DOHH2 (cell line): ENCODE measurements at regions not wholly inside any gene's neighbourhood (a gene's known extent, or its start where the extent isn't known, plus 50 kb on each side); places are given as distances from the start of the nearest gene placed in this dataset.

Experiments used
- H3F3A ChIP-seq: fragments of 200-600 bp; sonication (generic), shearing (Covaris generic); 2 replicates; pipeline ENCODE4 v1.6.0; 2016; ENCODE audit warnings: antibody characterized with exemption, mild to moderate bottlenecking; ENCODE audit not compliant: control insufficient read depth, insufficient read depth
- H3K27ac ChIP-seq: fragments of 200-600 bp; sonication (generic); 2 replicates; pipeline ENCODE4 v1.5.1; 2014; ENCODE audit warnings: low read depth, mild to moderate bottlenecking, low read length, moderate library complexity
- H3K27me3 ChIP-seq: fragments of 200-600 bp; sonication (generic); 2 replicates; pipeline ENCODE4 v1.6.1; 2014; ENCODE audit warnings: mild to moderate bottlenecking, low read length, mixed read lengths; ENCODE audit not compliant: control insufficient read depth
- H3K36me3 ChIP-seq: fragments of 200-600 bp; sonication (generic); 2 replicates; pipeline ENCODE4 v1.6.1; 2014; ENCODE audit warnings: mild to moderate bottlenecking, low read length, moderate library complexity, mixed read lengths; ENCODE audit not compliant: control insufficient read depth
- H3K4me1 ChIP-seq: fragments of 200-600 bp; sonication (generic); 2 replicates; pipeline ENCODE4 v1.6.1; 2014; ENCODE audit warnings: mild to moderate bottlenecking, low read length, mixed read lengths; ENCODE audit not compliant: control insufficient read depth
- H3K4me2 ChIP-seq: fragments of 200-600 bp; sonication (generic); 2 replicates; pipeline ENCODE4 v1.6.0; 2014; ENCODE audit warnings: mild to moderate bottlenecking, low read length, moderate library complexity
- H3K4me3 ChIP-seq: fragments of 200-600 bp; sonication (generic); 2 replicates; pipeline ENCODE4 v1.5.1; 2014; ENCODE audit warnings: mild to moderate bottlenecking, low read length, mixed read lengths
- H3K79me2 ChIP-seq: fragments of 200-600 bp; sonication (generic); 2 replicates; pipeline ENCODE4 v1.6.1; 2014; ENCODE audit warnings: mild to moderate bottlenecking, low read length, mixed read lengths; ENCODE audit not compliant: control insufficient read depth
- H3K9me2 ChIP-seq: fragments of 200-600 bp; sonication (generic); replicated peaks from 2 replicates; pipeline ENCODE4 v1.6.1; 2014; ENCODE audit warnings: mild to moderate bottlenecking, low read length, mixed read lengths; ENCODE audit not compliant: control insufficient read depth
- H3K9me3 ChIP-seq: fragments of 200-600 bp; sonication (generic); 2 replicates; pipeline ENCODE4 v1.6.1; 2014; ENCODE audit warnings: antibody characterized with exemption, low read length, mixed read lengths; ENCODE audit not compliant: control insufficient read depth, insufficient read depth
- H4K20me1 ChIP-seq: fragments of 200-600 bp; sonication (generic); 2 replicates; pipeline ENCODE4 v1.6.0; 2014; ENCODE audit warnings: low read depth, mild to moderate bottlenecking, antibody characterized with exemption, low read length, moderate library complexity; ENCODE audit not compliant: control insufficient read depth, insufficient read depth
- CTCF ChIP-seq: fragments of 200-600 bp; sonication (generic); IDR thresholded peaks from one replicate; pipeline ENCODE4 v1.5.1; 2014; ENCODE audit warnings: antibody characterized with exemption, mild to moderate bottlenecking, low read depth, low read length; ENCODE audit not compliant: poor library complexity, severe bottlenecking
- EZH2phosphoT487 ChIP-seq: fragments of 200-600 bp; sonication (generic); IDR thresholded peaks from 2 replicates; pipeline ENCODE4 v1.6.1; 2017; ENCODE audit warnings: borderline replicate concordance, mild to moderate bottlenecking, antibody characterized with exemption, low read length, moderate library complexity, mixed read lengths

DNA sequence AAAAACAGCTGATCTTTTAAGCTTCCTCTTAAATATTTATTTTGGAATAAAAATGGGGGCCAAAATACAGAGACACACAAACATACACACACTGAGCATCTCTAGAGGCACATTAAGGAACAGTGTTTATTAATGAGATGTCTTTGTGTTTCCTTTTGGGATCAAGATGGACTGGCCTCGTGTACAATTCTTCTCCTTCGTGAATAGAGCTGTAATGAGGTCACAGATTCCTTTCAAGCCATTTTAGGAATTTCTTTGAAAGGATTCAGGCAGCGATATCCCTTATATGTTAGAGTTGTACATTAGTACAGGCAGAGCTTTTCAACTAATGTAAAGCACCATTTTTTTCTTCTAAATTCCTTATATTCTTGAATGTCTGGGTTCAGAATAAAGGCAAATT, 295.7 kb downstream of the CHRM3 start:
- H3K9me2 ChIP-seq, result no peaks in the 10 kb centered on the region
- H3K9me3 ChIP-seq, result no peaks in the 10 kb centered on the region
- no peak overlapping the region for H3K4me2 ChIP-seq
- TF ChIP-seq CTCF (no peak), EZH2phosphoT487 (no peak)
- H3K4me1 ChIP-seq, result no peaks in the 10 kb centered on the region
- no peaks in the 10 kb centered on the region for H3K36me3 ChIP-seq
- no peaks in the 10 kb centered on the region for H3K27me3 ChIP-seq
- no peak overlapping the region for H3K27ac ChIP-seq
- no peaks in the 10 kb centered on the region for H3F3A ChIP-seq
- H3K79me2 ChIP-seq, result no peaks in the 10 kb centered on the region
- H4K20me1 ChIP-seq, result no peaks in the 10 kb centered on the region
- no peak overlapping the region for H3K4me3 ChIP-seq

DNA sequence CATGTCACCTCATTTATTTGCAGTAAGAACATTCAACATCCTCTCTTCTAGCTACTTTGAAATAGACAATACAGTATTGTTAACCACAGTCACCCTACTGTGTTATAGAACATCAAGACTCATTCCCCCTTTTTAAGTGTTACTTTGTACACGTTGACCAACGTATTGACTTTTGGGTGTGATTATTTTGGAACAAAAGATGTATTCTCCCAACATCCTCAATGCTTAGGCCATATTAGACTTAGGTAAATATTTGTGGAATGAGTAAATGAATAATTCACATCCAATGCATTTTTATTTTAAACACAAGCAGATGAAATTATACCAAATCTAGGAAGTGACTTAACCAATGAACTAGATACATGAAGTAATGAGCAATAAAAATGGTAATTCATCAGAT, 296.6 kb downstream of the CHRM3 start:
- Histone ChIP-seq H3K27me3 (no peaks in the 10 kb centered on the region), H3K36me3 (no peaks in the 10 kb centered on the region), H3K9me2 (no peaks in the 10 kb centered on the region), H4K20me1 (no peaks in the 10 kb centered on the region), H3K27ac (no peak overlapping the region), H3K79me2 (no peaks in the 10 kb centered on the region), H3K4me1 (no peaks in the 10 kb centered on the region), H3F3A (no peaks in the 10 kb centered on the region), H3K4me2 (no peak overlapping the region), H3K9me3 (no peaks in the 10 kb centered on the region), H3K4me3 (no peak overlapping the region)
- no peak for TF ChIP-seq EZH2phosphoT487
- no peak for TF ChIP-seq CTCF

DNA sequence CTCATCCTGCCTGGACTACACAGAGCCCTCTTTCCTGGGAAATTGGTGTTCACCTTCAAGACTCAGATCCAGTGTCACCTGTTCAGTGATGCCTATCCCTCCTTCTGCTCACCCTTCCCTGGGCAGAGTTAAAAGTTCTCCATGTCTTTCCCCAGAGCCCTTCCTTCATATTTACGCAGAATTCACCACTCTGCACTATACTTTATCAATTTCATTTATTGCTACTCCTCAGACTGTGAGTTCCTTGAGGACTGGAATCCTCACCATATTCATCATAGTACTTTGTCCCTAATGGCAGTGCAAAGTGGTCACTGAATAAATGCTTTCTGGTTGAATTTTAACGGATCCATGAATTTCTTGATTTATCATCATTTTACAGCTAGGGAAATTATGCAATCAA, 300.0 kb downstream of the CHRM3 start:
- H3K79me2 ChIP-seq, result no peaks in the 10 kb centered on the region
- no peaks in the 10 kb centered on the region for H4K20me1 ChIP-seq
- no peak overlapping the region for H3K4me2 ChIP-seq
- H3K27ac ChIP-seq, result no peak overlapping the region
- H3K27me3 ChIP-seq, result no peaks in the 10 kb centered on the region
- no peaks in the 10 kb centered on the region for H3K4me1 ChIP-seq
- H3K4me3 ChIP-seq, result no peak overlapping the region
- no peaks in the 10 kb centered on the region for H3F3A ChIP-seq
- no peak for TF ChIP-seq EZH2phosphoT487
- TF ChIP-seq CTCF, result no peak
- H3K36me3 ChIP-seq, result no peaks in the 10 kb centered on the region
- no peaks in the 10 kb centered on the region for H3K9me3 ChIP-seq
- H3K9me2 ChIP-seq, result no peaks in the 10 kb centered on the region

DNA sequence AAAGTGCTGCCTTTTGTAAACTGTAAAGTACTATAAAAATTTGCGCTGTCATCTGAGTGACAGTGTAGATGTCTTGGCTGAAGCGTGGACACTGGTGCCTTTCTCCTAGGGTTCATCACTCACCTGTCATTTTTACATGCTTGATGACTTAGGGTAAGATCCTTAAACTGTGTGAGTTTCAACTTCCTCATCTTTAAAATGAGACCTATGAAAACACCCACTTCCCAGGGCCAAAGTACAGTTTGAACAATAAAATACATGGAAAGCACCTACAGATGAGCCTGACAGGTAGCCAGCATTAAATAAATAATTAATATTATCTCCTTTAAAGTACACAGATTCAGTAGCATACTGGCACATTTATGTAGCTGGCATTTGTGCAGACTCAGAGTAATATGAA, 309.9 kb downstream of the CHRM3 start:
- Histone ChIP-seq H3K36me3 (no peaks in the 10 kb centered on the region), H3K4me2 (no peak overlapping the region), H3K27me3 (no peaks in the 10 kb centered on the region), H3K9me2 (no peaks in the 10 kb centered on the region), H3K9me3 (no peaks in the 10 kb centered on the region), H3F3A (no peaks in the 10 kb centered on the region), H3K4me3 (no peak overlapping the region), H4K20me1 (no peaks in the 10 kb centered on the region), H3K79me2 (no peaks in the 10 kb centered on the region), H3K4me1 (no peaks in the 10 kb centered on the region), H3K27ac (no peak overlapping the region)
- TF ChIP-seq CTCF (no peak), EZH2phosphoT487 (no peak)
